A549 (cell line): ENCODE measurements at regions not wholly inside any gene's neighbourhood (a gene's known extent, or its start where the extent isn't known, plus 50 kb on each side); places are given as distances from the start of the nearest gene placed in this dataset.

ENCODE experiments used
- CHD2 ChIP-seq: fragments of 150-350 bp; IDR thresholded peaks from 2 replicates; pipeline ENCODE4 v1.6.1; 2014; ENCODE audit warnings: low read length; ENCODE audit not compliant: partially characterized antibody
- CTCF ChIP-seq: fragments of >200 bp; sonication (Bioruptor Twin); formaldehyde crosslinking; IDR thresholded peaks from 3 replicates; pipeline ENCODE4 v1.5.1; 2016
- TF ChIP-seq, protein P1 (sequence below): IDR thresholded peaks from 2 replicates; pipeline ENCODE4 v1.6.1; 2012

DNA sequence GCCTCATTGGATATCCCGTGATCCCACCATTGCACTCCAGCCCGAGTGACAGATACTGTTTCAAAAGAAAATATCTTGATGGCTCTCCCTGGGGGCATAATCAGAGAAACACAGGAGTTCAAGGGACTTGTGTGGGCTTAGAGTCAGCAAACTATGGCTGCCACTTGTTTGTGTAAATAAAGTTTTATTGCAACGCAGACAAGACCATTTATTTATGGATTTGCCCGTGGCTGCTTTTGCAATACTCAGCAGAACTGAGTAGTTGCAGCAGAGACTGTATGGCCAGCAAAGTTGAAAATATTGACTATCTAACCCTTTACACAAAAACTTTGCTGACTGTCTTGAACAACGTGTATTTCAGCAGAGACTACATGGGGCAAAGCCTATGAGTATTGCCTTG, 75.5 kb upstream of the GPRC5B start:
- no peak for TF ChIP-seq CTCF
- TF ChIP-seq, protein P1, sequence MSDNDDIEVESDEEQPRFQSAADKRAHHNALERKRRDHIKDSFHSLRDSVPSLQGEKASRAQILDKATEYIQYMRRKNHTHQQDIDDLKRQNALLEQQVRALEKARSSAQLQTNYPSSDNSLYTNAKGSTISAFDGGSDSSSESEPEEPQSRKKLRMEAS: no peak
- TF ChIP-seq CHD2: no peak
